Left ventricle myocardium inferior (tissue), 1 donor: ENCODE measurements at regions not wholly inside any gene's neighbourhood (a gene's known extent, or its start where the extent isn't known, plus 50 kb on each side); places are given as distances from the start of the nearest gene placed in this dataset.
A peak's percentile ranks its signal among the peaks of the same experiment; 100 is the strongest.

ENCODE experiments used
- DNase-seq: peaks from one replicate; pipeline ENCODE4 v3.0.0-alpha.2; 2020
- H3K27ac ChIP-seq: fragments of 200-600 bp; replicated peaks from 2 replicates; pipeline ENCODE4 v1.8.0; 2021
- H3K27me3 ChIP-seq: fragments of 200-600 bp; 2 replicates; pipeline ENCODE4 v1.8.0; 2021; ENCODE audit warnings: low read depth
- H3K36me3 ChIP-seq: fragments of 200-600 bp; 2 replicates; pipeline ENCODE4 v1.8.0; 2021
- H3K4me1 ChIP-seq: fragments of 200-600 bp; 2 replicates; pipeline ENCODE4 v1.8.0; 2021
- H3K4me3 ChIP-seq: fragments of 200-600 bp; 2 replicates; pipeline ENCODE4 v1.8.0; 2021; ENCODE audit warnings: mild to moderate bottlenecking, moderate library complexity
- H3K9me3 ChIP-seq: fragments of 200-600 bp; replicated peaks from 2 replicates; pipeline ENCODE4 v1.8.0; 2021
- CTCF ChIP-seq: fragments of 200-600 bp; IDR thresholded peaks from 2 replicates; pipeline ENCODE4 v1.8.0; 2021; ENCODE audit warnings: antibody characterized with exemption, mild to moderate bottlenecking, borderline replicate concordance
- intact Hi-C: fragments of 100-400 bp; cut with micrococcal nuclease; formaldehyde crosslinking; loops from one replicate; pipeline ENCODE4 v1.11.0; 2022
- donor health status: DM: no; HTN: yes; CAD: no; lungs with severe emphysema.

GRCh38 chr2:59463426-59463825 is 1090.0 kb downstream of the BCL11A start:
- Histone ChIP-seq H3K27me3 (no peaks in the 10 kb centered on the region), H3K9me3 (no peaks in the 10 kb centered on the region), H3K27ac (no peak overlapping the region), H3K4me3 (no peak overlapping the region), H3K4me1 (no peaks in the 10 kb centered on the region), H3K36me3 (no peaks in the 10 kb centered on the region)
- DNase-seq, result no peak
- intact Hi-C loops, result no loop called here
- no peak for TF ChIP-seq CTCF

GRCh38 chr2:59462422-59463197 is 1090.8 kb downstream of the BCL11A start:
- DNase-seq, result no peak
- intact Hi-C loops, result no loop called here
- H3K4me1 ChIP-seq, result no peaks in the 10 kb centered on the region
- H3K9me3 ChIP-seq, result no peaks in the 10 kb centered on the region
- H3K27ac ChIP-seq, result no peak overlapping the region
- TF ChIP-seq CTCF, result peak; percentile 32
- no peaks in the 10 kb centered on the region for H3K36me3 ChIP-seq
- no peak overlapping the region for H3K4me3 ChIP-seq
- no peaks in the 10 kb centered on the region for H3K27me3 ChIP-seq

- no peak overlapping the region for H3K4me3 ChIP-seq
- no peak for DNase-seq
- no peaks in the 10 kb centered on the region for H3K36me3 ChIP-seq
- H3K4me1 ChIP-seq, result no peaks in the 10 kb centered on the region
- H3K27me3 ChIP-seq, result no peaks in the 10 kb centered on the region
- no peak overlapping the region for H3K27ac ChIP-seq
- TF ChIP-seq CTCF, result no peak
- H3K9me3 ChIP-seq, result no peaks in the 10 kb centered on the region
- intact Hi-C loops, result no loop called here
These were observed 1092.3 kb downstream of the BCL11A start for GRCh38 chr2:59461127-59461526.

- Histone ChIP-seq H3K9me3 (no peaks in the 10 kb centered on the region), H3K4me3 (no peak overlapping the region), H3K36me3 (no peaks in the 10 kb centered on the region), H3K27me3 (peaks cover 4% of the 10 kb centered on the region), H3K27ac (no peak overlapping the region), H3K4me1 (no peaks in the 10 kb centered on the region)
- DNase-seq, result no peak
- TF ChIP-seq CTCF, result no peak
- intact Hi-C loops, result no loop called here
These were observed 1094.7 kb downstream of the BCL11A start for GRCh38 chr2:59458800-59459199.

- Histone ChIP-seq H3K36me3 (no peaks in the 10 kb centered on the region), H3K4me3 (no peak overlapping the region), H3K27ac (no peak overlapping the region), H3K9me3 (no peaks in the 10 kb centered on the region), H3K4me1 (no peaks in the 10 kb centered on the region), H3K27me3 (peaks cover 4% of the 10 kb centered on the region)
- intact Hi-C loops, result no loop called here
- no peak for TF ChIP-seq CTCF
- DNase-seq, result no peak
These were observed 1097.2 kb downstream of the BCL11A start for GRCh38 chr2:59456285-59456684.
